Kidney epithelial cell (primary cell): ENCODE measurements at regions not wholly inside any gene's neighbourhood (a gene's known extent, or its start where the extent isn't known, plus 50 kb on each side); places are given as distances from the start of the nearest gene placed in this dataset.

ENCODE experiments used
- DNase-seq: peaks from one replicate; pipeline ENCODE4 v3.0.0-alpha.2; 2010; ENCODE audit warnings: low read depth
- H3K27me3 ChIP-seq: 2 replicates; pipeline ENCODE4 v1.6.0; 2011; ENCODE audit warnings: low read length; ENCODE audit not compliant: control insufficient read depth, insufficient read depth
- H3K36me3 ChIP-seq: 2 replicates; pipeline ENCODE4 v1.5.1; 2011; ENCODE audit warnings: low read length; ENCODE audit not compliant: control insufficient read depth, insufficient read depth
- H3K4me3 ChIP-seq: 2 replicates; pipeline ENCODE4 v1.5.1; 2011; ENCODE audit warnings: low read depth, mild to moderate bottlenecking, control low read depth, low read length
- TF ChIP-seq, protein P1 (sequence below): IDR thresholded peaks from 2 replicates; pipeline ENCODE4 v1.5.1; 2011; ENCODE audit warnings: mild to moderate bottlenecking, moderate library complexity, low read length, control low read depth, inconsistent platforms; ENCODE audit not compliant: insufficient read depth, poor library complexity, severe bottlenecking

GRCh38 chr3:29128001-29128400, 152.9 kb upstream of the RBMS3 start:
- peak; percentile 31 for DNase-seq
- Histone ChIP-seq H3K36me3 (no peaks in the 10 kb centered on the region), H3K4me3 (no peak overlapping the region), H3K27me3 (no peaks in the 10 kb centered on the region)
- TF ChIP-seq, protein P1, sequence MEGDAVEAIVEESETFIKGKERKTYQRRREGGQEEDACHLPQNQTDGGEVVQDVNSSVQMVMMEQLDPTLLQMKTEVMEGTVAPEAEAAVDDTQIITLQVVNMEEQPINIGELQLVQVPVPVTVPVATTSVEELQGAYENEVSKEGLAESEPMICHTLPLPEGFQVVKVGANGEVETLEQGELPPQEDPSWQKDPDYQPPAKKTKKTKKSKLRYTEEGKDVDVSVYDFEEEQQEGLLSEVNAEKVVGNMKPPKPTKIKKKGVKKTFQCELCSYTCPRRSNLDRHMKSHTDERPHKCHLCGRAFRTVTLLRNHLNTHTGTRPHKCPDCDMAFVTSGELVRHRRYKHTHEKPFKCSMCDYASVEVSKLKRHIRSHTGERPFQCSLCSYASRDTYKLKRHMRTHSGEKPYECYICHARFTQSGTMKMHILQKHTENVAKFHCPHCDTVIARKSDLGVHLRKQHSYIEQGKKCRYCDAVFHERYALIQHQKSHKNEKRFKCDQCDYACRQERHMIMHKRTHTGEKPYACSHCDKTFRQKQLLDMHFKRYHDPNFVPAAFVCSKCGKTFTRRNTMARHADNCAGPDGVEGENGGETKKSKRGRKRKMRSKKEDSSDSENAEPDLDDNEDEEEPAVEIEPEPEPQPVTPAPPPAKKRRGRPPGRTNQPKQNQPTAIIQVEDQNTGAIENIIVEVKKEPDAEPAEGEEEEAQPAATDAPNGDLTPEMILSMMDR, result no peak

GRCh38 chr3:29137601-29138000, 143.3 kb upstream of the RBMS3 start:
- no peaks in the 10 kb centered on the region for H3K27me3 ChIP-seq
- TF ChIP-seq, protein P1, result no peak
- H3K36me3 ChIP-seq, result no peaks in the 10 kb centered on the region
- no peak overlapping the region for H3K4me3 ChIP-seq
- DNase-seq, result no peak

DNA sequence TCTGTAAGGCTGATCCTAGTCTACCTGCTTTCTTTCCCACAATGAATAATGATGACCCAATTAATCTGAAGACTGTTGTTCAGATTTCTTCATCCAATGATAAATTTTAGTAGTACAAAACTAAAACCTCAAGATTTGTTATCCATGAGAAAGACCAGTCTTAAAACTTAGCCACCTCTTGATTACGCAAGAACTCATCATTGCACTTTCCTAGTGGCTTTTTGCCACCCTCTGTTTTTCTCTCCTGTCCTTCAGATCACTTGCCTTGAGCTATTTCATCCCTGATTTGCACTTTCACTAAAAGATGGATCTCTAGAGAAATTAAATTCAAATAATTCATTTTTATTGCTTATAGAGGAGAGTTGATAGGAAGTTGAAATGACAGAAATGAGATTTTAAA, 142.7 kb upstream of the RBMS3 start:
- Histone ChIP-seq H3K27me3 (no peaks in the 10 kb centered on the region), H3K4me3 (no peak overlapping the region), H3K36me3 (no peaks in the 10 kb centered on the region)
- TF ChIP-seq, protein P1, result no peak
- DNase-seq, result no peak

DNA sequence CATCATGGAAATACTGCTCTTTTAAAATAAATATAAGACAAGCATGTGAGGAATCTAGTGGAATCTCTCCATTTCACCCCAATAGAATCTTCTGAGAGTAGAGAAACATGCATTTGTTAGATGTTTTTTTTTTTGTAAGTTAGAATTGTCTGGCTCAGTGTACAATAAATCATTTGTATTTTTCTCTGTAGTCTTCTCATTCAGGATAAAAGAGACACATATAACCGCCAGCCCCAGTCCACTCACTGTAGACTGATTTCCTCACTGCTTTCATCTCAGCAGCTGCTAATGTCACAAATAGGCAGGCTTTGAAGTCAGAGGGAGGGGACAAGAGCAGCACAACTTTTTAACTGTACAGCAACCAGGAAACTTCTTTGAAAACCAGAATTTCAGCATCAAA, 140.2 kb upstream of the RBMS3 start:
- Histone ChIP-seq H3K4me3 (no peak overlapping the region), H3K36me3 (no peaks in the 10 kb centered on the region), H3K27me3 (no peaks in the 10 kb centered on the region)
- DNase-seq, result no peak
- TF ChIP-seq, protein P1, result no peak

- TF ChIP-seq, protein P1, result no peak
- Histone ChIP-seq H3K4me3 (no peak overlapping the region), H3K36me3 (no peaks in the 10 kb centered on the region), H3K27me3 (no peaks in the 10 kb centered on the region)
- no peak for DNase-seq
These were observed 139.5 kb upstream of the RBMS3 start for GRCh38 chr3:29141197-29141917.

GRCh38 chr3:29141918-29142275, 139.0 kb upstream of the RBMS3 start:
- Histone ChIP-seq H3K27me3 (no peaks in the 10 kb centered on the region), H3K4me3 (no peak overlapping the region), H3K36me3 (no peaks in the 10 kb centered on the region)
- TF ChIP-seq, protein P1, result no peak
- no peak for DNase-seq
